RWPE2 (cell line): ENCODE measurements at regions not wholly inside any gene's neighbourhood (a gene's known extent, or its start where the extent isn't known, plus 50 kb on each side); places are given as distances from the start of the nearest gene placed in this dataset.

Experiments
- ATAC-seq: fragments of 200-7000 bp; cut with Tn5 transposase; 3 replicates; pipeline ENCODE4 v1.9.1; 2021; ENCODE audit warnings: low read depth
- DNase-seq: peaks from one replicate; pipeline ENCODE4 v3.0.0-alpha.2; 2020; ENCODE audit warnings: low spot score
- H3K27ac ChIP-seq: fragments of 450-650 bp; 2 replicates; pipeline ENCODE4 v1.5.1; 2017; ENCODE audit warnings: mild to moderate bottlenecking; ENCODE audit not compliant: poor library complexity, severe bottlenecking
- H3K27me3 ChIP-seq: fragments of 250-450 bp; sonication (Bioruptor Pico); 2 replicates; pipeline ENCODE4 v1.5.1; 2021; ENCODE audit warnings: mild to moderate bottlenecking, moderate library complexity; ENCODE audit not compliant: insufficient read depth, poor library complexity, severe bottlenecking
- H3K36me3 ChIP-seq: fragments of 250-450 bp; sonication (Bioruptor Pico); 2 replicates; pipeline ENCODE4 v1.5.1; 2020; ENCODE audit warnings: low read depth, mild to moderate bottlenecking, moderate library complexity
- H3K4me1 ChIP-seq: fragments of 250-450 bp; sonication (Bioruptor Pico); 2 replicates; pipeline ENCODE4 v1.5.1; 2021; ENCODE audit warnings: mild to moderate bottlenecking, moderate library complexity; ENCODE audit not compliant: insufficient read depth, poor library complexity, severe bottlenecking
- H3K4me3 ChIP-seq: fragments of 250-450 bp; sonication (Bioruptor Pico); 2 replicates; pipeline ENCODE4 v1.5.1; 2021; ENCODE audit warnings: mild to moderate bottlenecking, moderate library complexity; ENCODE audit not compliant: severe bottlenecking
- H3K9me3 ChIP-seq: fragments of 250-450 bp; sonication (Bioruptor Pico); 2 replicates; pipeline ENCODE4 v1.5.1; 2021; ENCODE audit warnings: mild to moderate bottlenecking, moderate library complexity; ENCODE audit not compliant: severe bottlenecking
- CTCF ChIP-seq: fragments of 450-650 bp; IDR thresholded peaks from one replicate; pipeline ENCODE4 v1.5.1; 2017; ENCODE audit warnings: mild to moderate bottlenecking, moderate library complexity; ENCODE audit not compliant: poor library complexity, severe bottlenecking

- Histone ChIP-seq H3K36me3 (no peaks in the 10 kb centered on the region), H3K27me3 (no peaks in the 10 kb centered on the region), H3K9me3 (no peaks in the 10 kb centered on the region), H3K4me1 (peaks cover 12% of the 10 kb centered on the region), H3K27ac (no peak overlapping the region), H3K4me3 (no peak overlapping the region)
- ATAC-seq (no peak), DNase-seq (no peak)
- no peak for TF ChIP-seq CTCF
Observed at GRCh38 chr18:39871961-39872360, 2083.1 kb upstream of the PIK3C3 start.

DNA sequence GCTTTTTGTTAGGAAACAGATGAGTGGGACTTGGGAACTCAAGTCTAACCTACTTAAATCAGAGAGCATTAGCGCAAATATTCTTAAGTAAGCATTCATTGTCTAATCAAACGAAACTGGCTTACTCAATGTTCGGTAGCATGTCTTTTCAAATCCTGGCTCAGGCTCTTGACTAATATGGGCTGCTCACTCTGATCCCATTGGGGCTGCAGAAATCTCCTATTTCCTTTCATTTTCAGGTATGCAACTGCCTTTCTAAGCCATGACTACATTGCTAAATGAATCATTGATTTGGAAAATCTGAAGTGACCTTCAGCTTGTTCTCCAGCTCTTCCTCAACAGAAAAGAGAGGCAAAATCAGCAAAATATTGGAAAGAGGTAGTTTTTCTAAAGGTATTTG, 2084.4 kb upstream of the PIK3C3 start:
- Histone ChIP-seq H3K9me3 (no peaks in the 10 kb centered on the region), H3K27ac (no peak overlapping the region), H3K27me3 (no peaks in the 10 kb centered on the region), H3K36me3 (no peaks in the 10 kb centered on the region), H3K4me3 (no peak overlapping the region), H3K4me1 (peaks cover 12% of the 10 kb centered on the region)
- ATAC-seq (peak; percentile 98), DNase-seq (no peak)
- no peak for TF ChIP-seq CTCF

DNA sequence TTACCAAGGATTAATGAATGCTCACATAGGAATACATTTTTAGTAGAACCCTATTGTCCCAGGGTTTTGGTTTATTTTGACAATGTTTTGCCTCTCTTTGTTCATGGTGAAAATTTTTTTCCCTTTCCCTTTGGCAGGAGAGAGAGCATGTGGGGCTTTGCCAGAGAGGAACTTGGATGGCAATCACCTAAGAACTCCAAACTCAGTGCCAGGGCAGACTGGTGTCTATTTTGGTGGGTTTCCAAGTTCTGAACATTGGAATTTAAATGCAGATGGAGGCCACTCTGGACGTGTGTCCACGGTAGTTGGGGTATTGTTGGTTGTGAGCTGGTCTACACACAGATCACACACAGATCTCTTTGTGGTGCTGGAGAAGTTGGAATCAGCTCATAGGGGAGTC, 2091.1 kb upstream of the PIK3C3 start:
- Histone ChIP-seq H3K4me1 (no peaks in the 10 kb centered on the region), H3K9me3 (no peaks in the 10 kb centered on the region), H3K27me3 (no peaks in the 10 kb centered on the region), H3K27ac (no peak overlapping the region), H3K4me3 (no peak overlapping the region), H3K36me3 (no peaks in the 10 kb centered on the region)
- no peak for TF ChIP-seq CTCF
- no peak for DNase-seq
- no peak for ATAC-seq

DNA sequence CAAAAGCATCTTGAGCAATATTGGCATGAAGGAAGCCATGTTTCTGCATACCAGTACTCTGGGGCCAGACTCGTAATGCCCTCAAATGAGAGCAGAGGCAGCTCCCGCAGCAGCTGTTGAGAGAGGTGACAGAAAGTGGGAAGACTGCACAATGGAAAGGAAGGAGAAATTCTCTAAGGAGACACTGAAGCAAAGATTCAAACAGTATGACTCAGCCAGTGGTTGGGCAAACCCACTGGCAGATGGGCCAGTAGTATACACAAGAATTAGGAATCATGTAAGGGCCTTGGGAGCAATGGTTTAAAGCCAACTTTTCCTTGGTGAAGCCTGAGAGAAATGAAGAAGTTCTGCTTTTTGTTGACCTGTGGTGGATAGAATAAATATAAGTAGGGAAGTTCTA, 2092.7 kb upstream of the PIK3C3 start:
- ATAC-seq: no peak
- no peaks in the 10 kb centered on the region for H3K9me3 ChIP-seq
- no peak for TF ChIP-seq CTCF
- no peaks in the 10 kb centered on the region for H3K4me1 ChIP-seq
- H3K27me3 ChIP-seq: no peaks in the 10 kb centered on the region
- H3K4me3 ChIP-seq: no peak overlapping the region
- no peak overlapping the region for H3K27ac ChIP-seq
- no peak for DNase-seq
- H3K36me3 ChIP-seq: no peaks in the 10 kb centered on the region

DNA sequence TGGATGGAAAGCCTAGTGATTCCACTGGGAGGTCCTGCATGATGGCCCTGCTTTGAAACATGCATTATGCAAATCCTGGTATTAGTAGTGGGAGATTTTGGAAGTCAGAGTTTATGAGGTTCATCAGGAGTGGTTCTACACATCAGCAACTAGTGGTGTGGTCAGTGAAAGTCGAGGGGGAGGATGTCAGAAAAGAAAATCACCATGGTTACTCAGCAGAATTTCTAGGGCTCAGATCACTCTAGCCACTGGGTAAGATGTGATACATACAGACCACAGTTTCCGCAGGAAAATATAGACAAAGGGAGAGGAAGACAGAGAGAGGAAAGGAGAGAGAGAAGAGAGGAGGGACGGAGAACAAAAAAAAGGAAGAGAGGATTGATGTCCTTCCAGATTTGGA, 2100.7 kb upstream of the PIK3C3 start:
- Histone ChIP-seq H3K27ac (no peak overlapping the region), H3K9me3 (no peaks in the 10 kb centered on the region), H3K27me3 (no peaks in the 10 kb centered on the region), H3K4me3 (no peak overlapping the region), H3K4me1 (no peaks in the 10 kb centered on the region), H3K36me3 (no peaks in the 10 kb centered on the region)
- ATAC-seq: no peak
- TF ChIP-seq CTCF: no peak
- DNase-seq: no peak
